Activated CD8-positive, alpha-beta T cell treated with anti-CD3 and anti-CD28 coated beads, Interleukin-2, amount 10 ng/mL, durations not matched to agents 7 days and 5 days (primary cell): ENCODE measurements at regions not wholly inside any gene's neighbourhood (a gene's known extent, or its start where the extent isn't known, plus 50 kb on each side); places are given as distances from the start of the nearest gene placed in this dataset.

Experiments used
- ATAC-seq: fragments of 150-1000 bp; cut with Tn5 transposase; one replicate; pipeline ENCODE4 v1.10.0; 2021; ENCODE audit warnings: moderate library complexity
- CTCF ChIA-PET: fragments of 350-600 bp; sonication (Branson Sonifier 250); formaldehyde crosslinking; loops from one replicate; lab custom pipeline; 2021; ENCODE audit warnings: antibody characterized with exemption; lab: Charles Lee
- POLR2A ChIA-PET: fragments of 350-600 bp; sonication (Branson Sonifier 250); formaldehyde crosslinking; loops from one replicate; lab custom pipeline; 2021; ENCODE audit warnings: antibody characterized with exemption; lab: Charles Lee
- DNase-seq: peaks from one replicate; pipeline ENCODE4 v3.0.0-alpha.2; 2020
- H3K27ac Mint-ChIP-seq: one replicate; pipeline ENCODE4 v1.8.0; 2021; ENCODE audit warnings: mild to moderate bottlenecking, mixed read lengths
- H3K27me3 Mint-ChIP-seq: one replicate; pipeline ENCODE4 v1.8.0; 2021; ENCODE audit warnings: low read depth, mixed read lengths
- H3K36me3 Mint-ChIP-seq: one replicate; pipeline ENCODE4 v1.8.0; 2021; ENCODE audit warnings: low read depth, mixed read lengths
- H3K4me1 Mint-ChIP-seq: one replicate; pipeline ENCODE4 v1.8.0; 2021; ENCODE audit warnings: low read depth, mixed read lengths
- H3K4me3 Mint-ChIP-seq: one replicate; pipeline ENCODE4 v1.8.0; 2021; ENCODE audit warnings: mild to moderate bottlenecking, mixed read lengths
- H3K9me3 Mint-ChIP-seq: one replicate; pipeline ENCODE4 v1.8.0; 2022; ENCODE audit warnings: mixed read lengths; ENCODE audit not compliant: insufficient read depth

DNA sequence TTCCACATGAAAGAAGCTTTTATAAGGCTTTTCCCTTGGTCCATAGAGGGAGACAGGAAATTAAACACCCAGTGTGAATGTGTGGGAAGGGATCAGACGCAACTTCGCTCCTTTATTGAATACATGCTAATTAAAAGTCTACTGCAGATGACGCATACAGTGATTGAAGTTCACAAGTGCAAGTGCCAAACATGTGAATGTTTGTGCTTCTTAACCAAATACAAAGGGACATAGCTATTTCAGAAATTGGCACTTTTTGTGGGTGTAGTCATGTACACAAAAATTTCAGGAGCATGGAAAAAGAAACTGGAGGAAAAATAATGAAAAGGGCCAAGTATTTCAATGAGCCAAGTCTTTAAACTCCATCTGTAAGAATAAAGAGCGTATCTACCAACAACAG lies 283.7 kb downstream of the SKAP2 start:
- no peak for DNase-seq
- Mint-ChIP-seq H3K4me1 (no peaks in the 10 kb centered on the region), H3K36me3 (no peaks in the 10 kb centered on the region), H3K9me3 (no peaks in the 10 kb centered on the region), H3K4me3 (no peak overlapping the region), H3K27ac (no peak overlapping the region), H3K27me3 (peaks cover 9% of the 10 kb centered on the region)
- no peak for ATAC-seq
- CTCF ChIA-PET = interaction anchor here (1.0 kb wide), 1 partner anchor 17 kb away, joined by 3 read pairs; no protein-coding TSS in a partner anchor
- POLR2A ChIA-PET = no interaction called here

DNA sequence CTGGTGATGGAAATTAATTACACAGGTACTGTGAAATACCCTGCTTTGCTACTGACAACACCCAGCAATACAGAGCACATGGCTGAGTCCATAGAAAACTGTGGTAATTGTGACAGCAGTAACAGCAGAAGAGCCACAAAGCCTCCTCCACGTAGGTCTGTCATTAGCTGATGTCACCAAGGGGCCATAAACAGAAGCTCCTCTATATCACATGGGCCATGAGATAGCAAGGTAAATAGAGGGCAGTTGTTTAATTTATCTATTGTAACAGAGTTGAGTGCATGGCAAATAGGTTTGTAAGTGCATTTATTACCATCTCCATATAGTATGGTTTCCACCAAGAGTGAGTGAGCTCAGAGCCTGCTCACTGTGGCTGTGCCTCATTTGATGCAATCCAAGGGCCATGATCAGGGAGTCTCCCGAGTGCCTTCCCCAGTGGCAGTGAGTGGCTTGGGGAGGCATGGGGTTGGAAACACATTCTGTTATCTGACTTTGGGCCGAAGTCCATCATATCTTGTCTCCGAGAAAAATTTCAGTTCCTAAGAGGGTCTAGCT lies 281.2 kb downstream of the SKAP2 start:
- Mint-ChIP-seq H3K27ac (no peak overlapping the region), H3K27me3 (peaks cover 6% of the 10 kb centered on the region), H3K9me3 (no peaks in the 10 kb centered on the region), H3K4me1 (no peaks in the 10 kb centered on the region), H3K4me3 (no peak overlapping the region), H3K36me3 (no peaks in the 10 kb centered on the region)
- CTCF ChIA-PET = interaction anchor here (1.6 kb wide), 1 partner anchor 99 kb away, joined by 3 read pairs; no protein-coding TSS in a partner anchor
- DNase-seq (no peak), ATAC-seq (no peak)
- POLR2A ChIA-PET = no interaction called here

DNA sequence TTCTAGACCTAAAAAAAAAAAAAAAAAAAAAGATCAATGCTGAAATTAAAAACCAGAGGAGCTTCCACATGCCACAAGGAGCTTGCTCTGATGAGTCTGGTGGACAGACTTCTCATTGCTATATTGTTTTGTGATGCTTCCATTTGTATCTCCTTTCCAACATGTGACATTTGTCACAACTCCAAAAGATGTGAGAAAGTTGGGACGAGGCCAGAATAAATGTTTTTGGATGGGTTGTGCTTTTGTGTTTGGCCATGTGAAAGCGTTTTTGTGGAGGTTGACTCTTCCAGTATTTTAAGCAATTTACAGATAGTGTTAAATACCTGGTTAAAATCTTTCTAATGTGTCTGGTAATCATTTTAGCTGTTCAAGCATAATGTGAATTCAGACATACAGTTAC lies 280.1 kb downstream of the SKAP2 start:
- Mint-ChIP-seq H3K27me3 (peaks cover 5% of the 10 kb centered on the region), H3K9me3 (no peaks in the 10 kb centered on the region), H3K4me1 (no peaks in the 10 kb centered on the region), H3K4me3 (no peak overlapping the region), H3K36me3 (no peaks in the 10 kb centered on the region), H3K27ac (no peak overlapping the region)
- DNase-seq (no peak), ATAC-seq (no peak)
- ChIA-PET CTCF (no interaction called here), POLR2A (no interaction called here)

DNA sequence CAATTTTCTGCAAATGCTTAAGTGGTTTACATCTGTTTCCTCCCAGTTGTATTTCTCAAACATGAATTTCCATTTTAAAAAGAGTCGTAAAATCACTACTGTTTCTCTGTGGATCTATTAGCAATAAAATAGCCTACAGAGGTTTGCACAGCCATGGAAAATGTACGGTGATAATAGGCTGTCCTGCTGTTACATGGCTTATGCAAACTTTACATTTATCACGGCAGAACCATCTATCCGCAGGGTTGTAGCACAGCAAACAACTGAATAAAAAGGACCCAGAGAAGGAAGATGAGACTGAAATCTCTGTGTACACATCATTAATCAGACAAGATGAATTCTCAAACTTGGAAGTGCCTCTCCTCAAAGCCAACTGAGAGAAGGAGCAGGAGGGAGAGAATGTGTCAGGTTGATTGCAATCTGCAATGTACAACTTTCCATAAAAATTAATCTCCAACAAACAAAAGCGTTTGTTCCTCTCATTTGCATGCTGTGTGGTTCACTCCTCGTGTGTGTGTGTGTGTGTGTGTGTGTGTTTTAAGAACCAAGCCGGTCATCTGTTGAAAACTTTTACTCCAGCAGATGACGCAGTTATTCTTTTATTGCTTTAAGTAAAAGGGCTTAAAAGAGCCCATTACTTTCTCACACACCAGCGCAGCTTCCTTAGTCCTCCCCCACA lies 279.3 kb downstream of the SKAP2 start:
- H3K4me1 Mint-ChIP-seq = no peaks in the 10 kb centered on the region
- ChIA-PET CTCF (no interaction called here), POLR2A (no interaction called here)
- H3K9me3 Mint-ChIP-seq = no peaks in the 10 kb centered on the region
- H3K27ac Mint-ChIP-seq = no peak overlapping the region
- peaks cover 5% of the 10 kb centered on the region for H3K27me3 Mint-ChIP-seq
- H3K36me3 Mint-ChIP-seq = no peaks in the 10 kb centered on the region
- no peak for DNase-seq
- no peak overlapping the region for H3K4me3 Mint-ChIP-seq
- no peak for ATAC-seq

DNA sequence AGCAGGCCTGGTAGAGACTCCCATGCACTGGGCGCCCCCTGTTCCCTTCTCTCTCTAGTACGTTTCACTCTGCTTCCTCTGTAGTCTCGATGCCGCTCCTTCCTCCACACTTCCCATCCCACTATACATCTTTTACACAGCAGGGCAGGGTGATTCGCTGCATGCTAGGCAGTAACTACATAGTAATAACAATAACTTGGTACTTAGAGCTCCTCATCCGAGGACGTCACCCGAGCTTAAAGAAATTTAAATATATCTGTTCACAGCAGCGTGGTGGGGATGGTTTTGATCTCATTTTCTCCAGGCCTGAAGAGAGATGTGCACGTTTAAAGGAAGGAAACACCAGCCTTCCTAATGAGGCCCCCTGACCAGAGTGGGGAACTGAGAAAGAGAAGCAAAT lies 276.9 kb downstream of the SKAP2 start:
- H3K9me3 Mint-ChIP-seq = no peaks in the 10 kb centered on the region
- H3K4me3 Mint-ChIP-seq = no peak overlapping the region
- CTCF ChIA-PET = no interaction called here
- no peaks in the 10 kb centered on the region for H3K36me3 Mint-ChIP-seq
- H3K4me1 Mint-ChIP-seq = no peaks in the 10 kb centered on the region
- no peak for ATAC-seq
- POLR2A ChIA-PET = no interaction called here
- DNase-seq = no peak
- peaks cover 8% of the 10 kb centered on the region for H3K27me3 Mint-ChIP-seq
- no peak overlapping the region for H3K27ac Mint-ChIP-seq

DNA sequence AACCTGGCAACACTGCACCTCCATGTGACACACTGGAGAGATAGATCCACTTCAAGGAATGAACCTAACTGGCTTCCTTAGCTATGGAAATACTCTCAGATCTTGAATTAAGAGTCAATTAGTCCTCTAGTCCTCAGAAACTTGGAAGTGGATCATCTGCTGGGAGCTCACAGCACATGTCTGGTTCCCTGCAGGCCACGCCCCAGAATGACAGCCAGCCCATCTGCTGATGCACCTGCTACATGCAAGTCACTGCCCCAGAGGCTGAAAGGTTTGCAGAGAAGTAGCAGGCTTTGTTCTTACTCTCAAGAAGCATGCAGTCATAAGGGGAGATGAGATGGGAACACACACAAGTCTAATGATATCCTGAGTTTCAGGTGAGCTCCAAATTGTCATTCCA lies 275.9 kb downstream of the SKAP2 start:
- no peak for DNase-seq
- ChIA-PET CTCF (no interaction called here), POLR2A (no interaction called here)
- H3K27ac Mint-ChIP-seq = no peak overlapping the region
- ATAC-seq = no peak
- H3K4me3 Mint-ChIP-seq = no peak overlapping the region
- no peaks in the 10 kb centered on the region for H3K4me1 Mint-ChIP-seq
- peaks cover 8% of the 10 kb centered on the region for H3K27me3 Mint-ChIP-seq
- H3K9me3 Mint-ChIP-seq = no peaks in the 10 kb centered on the region
- no peaks in the 10 kb centered on the region for H3K36me3 Mint-ChIP-seq

DNA sequence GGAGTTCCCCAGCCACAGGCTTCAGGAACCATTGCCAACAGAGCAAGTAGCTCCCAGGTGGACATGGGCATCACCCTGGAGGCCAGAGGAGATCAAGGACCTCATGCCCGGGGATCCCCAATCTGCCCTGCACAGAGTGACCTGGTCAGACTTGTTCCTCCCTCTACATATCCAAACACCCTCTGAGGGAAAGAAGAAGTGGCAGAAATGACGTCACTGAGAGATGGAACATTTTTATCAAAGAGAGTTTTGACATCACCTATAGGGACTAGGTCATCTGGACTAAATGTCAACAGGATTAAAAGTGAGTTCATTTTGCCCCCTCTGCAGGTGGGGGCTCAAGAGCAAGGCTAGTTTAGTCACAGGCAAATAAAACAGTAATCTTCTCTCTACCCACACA lies 273.7 kb downstream of the SKAP2 start:
- no peaks in the 10 kb centered on the region for H3K4me1 Mint-ChIP-seq
- no peaks in the 10 kb centered on the region for H3K36me3 Mint-ChIP-seq
- ChIA-PET CTCF (no interaction called here), POLR2A (no interaction called here)
- no peak overlapping the region for H3K27ac Mint-ChIP-seq
- H3K4me3 Mint-ChIP-seq = no peak overlapping the region
- peaks cover 23% of the 10 kb centered on the region for H3K27me3 Mint-ChIP-seq
- ATAC-seq (no peak), DNase-seq (no peak)
- no peaks in the 10 kb centered on the region for H3K9me3 Mint-ChIP-seq

DNA sequence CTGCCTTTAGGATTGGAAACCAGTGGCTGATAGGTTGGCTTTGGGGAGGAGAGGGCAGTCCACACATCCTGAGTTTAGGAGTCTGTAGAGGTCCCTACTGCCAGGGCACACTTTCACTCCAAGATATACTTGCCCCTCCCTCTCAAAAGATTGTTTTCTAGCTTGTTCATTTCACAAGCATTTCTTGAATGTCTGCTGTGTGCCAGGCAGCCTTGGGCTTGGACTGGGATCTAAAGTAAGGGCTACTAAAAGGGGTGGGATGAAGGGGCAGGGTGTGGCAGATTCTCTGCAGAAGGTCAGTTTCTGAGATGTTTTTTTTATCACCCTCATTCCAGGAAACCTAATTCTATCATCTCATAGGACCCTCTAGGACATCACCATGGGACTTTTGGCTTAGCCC lies 272.4 kb downstream of the SKAP2 start:
- H3K27ac Mint-ChIP-seq = no peak overlapping the region
- H3K36me3 Mint-ChIP-seq = no peaks in the 10 kb centered on the region
- H3K4me1 Mint-ChIP-seq = no peaks in the 10 kb centered on the region
- H3K4me3 Mint-ChIP-seq = no peak overlapping the region
- H3K27me3 Mint-ChIP-seq = peaks cover 23% of the 10 kb centered on the region
- CTCF ChIA-PET = no interaction called here
- no peaks in the 10 kb centered on the region for H3K9me3 Mint-ChIP-seq
- POLR2A ChIA-PET = no interaction called here
- DNase-seq (no peak), ATAC-seq (no peak)

DNA sequence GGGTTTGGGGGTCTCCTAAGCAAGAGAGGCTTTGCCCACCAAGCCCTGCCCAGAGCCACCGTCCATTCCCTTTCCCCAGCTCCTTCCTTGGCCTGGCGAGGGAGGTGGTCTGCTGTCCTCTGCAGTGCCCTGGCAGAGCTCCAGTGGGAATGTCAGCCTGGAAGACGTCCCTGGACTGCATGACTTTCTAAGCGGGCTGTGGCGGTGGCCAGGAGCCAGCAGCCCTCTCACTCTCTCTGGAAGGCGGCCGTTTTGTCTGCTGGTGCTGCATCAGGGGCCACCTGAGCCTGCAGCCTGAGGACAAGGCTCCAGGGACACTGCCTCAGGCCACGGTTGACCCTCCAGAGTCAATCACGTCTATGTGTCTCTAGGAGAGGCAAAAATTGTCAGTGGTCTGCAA lies 271.0 kb downstream of the SKAP2 start:
- Mint-ChIP-seq H3K9me3 (no peaks in the 10 kb centered on the region), H3K4me1 (no peaks in the 10 kb centered on the region), H3K36me3 (no peaks in the 10 kb centered on the region), H3K4me3 (no peak overlapping the region), H3K27ac (no peak overlapping the region), H3K27me3 (peaks cover 30% of the 10 kb centered on the region)
- no peak for ATAC-seq
- ChIA-PET POLR2A (no interaction called here), CTCF (no interaction called here)
- DNase-seq = no peak

DNA sequence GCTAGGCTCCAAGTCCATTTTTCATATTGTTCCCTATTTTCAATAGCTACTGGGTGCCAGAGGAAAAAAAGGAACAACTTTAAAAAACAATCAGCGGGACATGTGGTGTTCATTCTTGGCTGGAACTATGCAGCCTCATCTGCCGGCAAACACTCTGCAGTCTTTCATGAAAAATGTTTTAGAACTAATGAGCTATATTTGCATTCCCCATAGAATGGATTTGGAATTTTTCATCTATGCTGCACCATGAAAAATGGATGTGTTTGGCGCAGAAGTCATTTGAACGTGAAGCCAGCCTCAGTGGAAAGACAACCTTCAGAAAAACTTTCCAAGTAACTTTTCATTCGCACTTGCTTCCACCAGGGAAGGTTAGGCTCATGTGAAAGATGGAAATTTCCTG lies 270.5 kb downstream of the SKAP2 start:
- Mint-ChIP-seq H3K9me3 (no peaks in the 10 kb centered on the region), H3K4me1 (no peaks in the 10 kb centered on the region), H3K27ac (no peak overlapping the region), H3K27me3 (peaks cover 30% of the 10 kb centered on the region), H3K36me3 (no peaks in the 10 kb centered on the region), H3K4me3 (no peak overlapping the region)
- ChIA-PET CTCF (no interaction called here), POLR2A (no interaction called here)
- DNase-seq (no peak), ATAC-seq (no peak)

DNA sequence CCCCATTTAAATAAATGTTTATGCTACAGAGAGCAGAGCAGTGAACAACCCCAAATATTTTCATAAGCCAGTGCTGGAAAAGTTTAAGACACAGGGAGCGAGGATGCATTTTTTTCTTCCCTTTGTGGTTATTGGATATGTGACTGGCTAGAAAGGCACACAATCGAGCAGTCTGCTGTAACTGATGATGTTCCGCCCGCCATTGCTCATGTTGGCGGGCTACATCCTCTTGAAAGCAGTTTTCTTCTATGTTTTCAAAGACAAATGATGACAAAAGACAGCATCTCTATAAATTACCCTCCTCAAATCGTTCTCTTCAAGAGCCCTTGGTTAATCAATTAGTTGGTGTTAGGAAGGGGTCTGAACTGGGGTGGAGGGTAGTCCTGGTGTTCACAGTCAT lies 269.8 kb downstream of the SKAP2 start:
- ChIA-PET CTCF (interaction anchor here (0.6 kb wide), 1 partner anchor 86 kb away, joined by 3 read pairs; no protein-coding TSS in a partner anchor), POLR2A (no interaction called here)
- H3K9me3 Mint-ChIP-seq = no peaks in the 10 kb centered on the region
- H3K27me3 Mint-ChIP-seq = peaks cover 32% of the 10 kb centered on the region
- H3K36me3 Mint-ChIP-seq = no peaks in the 10 kb centered on the region
- ATAC-seq = no peak
- no peak overlapping the region for H3K4me3 Mint-ChIP-seq
- DNase-seq = no peak
- H3K27ac Mint-ChIP-seq = no peak overlapping the region
- no peaks in the 10 kb centered on the region for H3K4me1 Mint-ChIP-seq

DNA sequence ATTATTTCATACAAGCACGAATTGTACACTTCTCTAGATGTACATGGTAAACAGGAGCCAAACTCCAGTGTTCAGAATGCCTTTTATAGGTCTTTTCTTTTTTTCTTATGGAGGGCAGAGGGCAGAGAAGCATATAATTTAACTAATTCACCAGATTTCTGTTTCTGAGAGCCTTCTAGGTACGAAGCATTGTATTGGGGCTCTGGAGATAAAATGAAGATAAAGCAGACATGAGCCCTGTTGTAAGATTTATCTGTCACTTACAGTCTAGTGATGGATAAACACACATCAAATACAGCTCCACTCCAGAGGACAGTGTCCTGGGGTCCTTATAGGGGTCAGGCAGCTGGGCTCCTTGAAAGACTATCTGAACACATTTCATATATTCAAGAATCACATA lies 265.5 kb downstream of the SKAP2 start:
- H3K36me3 Mint-ChIP-seq = no peaks in the 10 kb centered on the region
- no peaks in the 10 kb centered on the region for H3K4me1 Mint-ChIP-seq
- peaks cover 33% of the 10 kb centered on the region for H3K27me3 Mint-ChIP-seq
- ChIA-PET CTCF (no interaction called here), POLR2A (no interaction called here)
- ATAC-seq = no peak
- H3K4me3 Mint-ChIP-seq = no peak overlapping the region
- DNase-seq = no peak
- H3K27ac Mint-ChIP-seq = no peak overlapping the region
- H3K9me3 Mint-ChIP-seq = no peaks in the 10 kb centered on the region

DNA sequence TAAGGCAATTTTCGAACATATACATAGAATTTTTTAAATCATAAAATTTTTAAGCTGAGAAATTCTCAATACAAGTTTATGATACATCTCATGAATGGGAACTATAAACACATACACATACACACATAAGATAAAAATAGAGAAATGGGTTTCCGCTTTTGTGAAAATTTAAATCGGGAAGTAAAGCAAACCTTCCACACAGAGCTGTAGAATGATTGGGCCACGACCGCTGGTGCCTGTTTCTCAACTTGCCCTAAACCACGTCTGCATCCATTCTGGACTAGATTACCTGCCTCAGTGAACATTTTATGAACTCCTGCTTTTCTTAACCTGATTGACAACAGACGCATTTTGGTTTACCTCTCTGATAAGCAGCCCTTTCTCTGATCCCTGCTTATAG lies 264.4 kb downstream of the SKAP2 start:
- Mint-ChIP-seq H3K4me3 (no peak overlapping the region), H3K27ac (no peak overlapping the region), H3K27me3 (peaks cover 29% of the 10 kb centered on the region), H3K4me1 (no peaks in the 10 kb centered on the region), H3K9me3 (no peaks in the 10 kb centered on the region), H3K36me3 (no peaks in the 10 kb centered on the region)
- DNase-seq (no peak), ATAC-seq (no peak)
- ChIA-PET POLR2A (no interaction called here), CTCF (no interaction called here)
